Neural crest cell (in vitro differentiated cells): ENCODE measurements at regions not wholly inside any gene's neighbourhood (a gene's known extent, or its start where the extent isn't known, plus 50 kb on each side); places are given as distances from the start of the nearest gene placed in this dataset.

Source experiments
- DNase-seq: peaks from one replicate; pipeline ENCODE4 v3.0.0; 2021; ENCODE audit warnings: low read depth, mixed read lengths, low spot score
- H3K27ac Mint-ChIP-seq: one replicate; pipeline ENCODE4 v1.8.0; 2021; ENCODE audit warnings: mild to moderate bottlenecking, mixed read lengths; ENCODE audit not compliant: unreplicated experiment
- H3K27me3 Mint-ChIP-seq: 2 replicates; pipeline ENCODE4 v1.8.0; 2021; ENCODE audit warnings: low read depth, mild to moderate bottlenecking, mixed read lengths
- H3K36me3 Mint-ChIP-seq: 2 replicates; pipeline ENCODE4 v1.8.0; 2021; ENCODE audit warnings: low read depth, mild to moderate bottlenecking, mixed read lengths
- H3K4me1 Mint-ChIP-seq: 2 replicates; pipeline ENCODE4 v1.8.0; 2021; ENCODE audit warnings: mixed read lengths
- H3K4me3 Mint-ChIP-seq: one replicate; pipeline ENCODE4 v1.8.0; 2021; ENCODE audit warnings: mild to moderate bottlenecking, mixed read lengths
- H3K9me3 Mint-ChIP-seq: 2 replicates; pipeline ENCODE4 v1.8.0; 2021; ENCODE audit warnings: mixed read lengths
- TF ChIP-seq, protein P1 (sequence below): fragments of 200-600 bp; sonication (generic); conservative IDR thresholded peaks from 2 replicates; pipeline ENCODE4 v1.5.0; 2021; ENCODE audit warnings: antibody characterized with exemption, mild to moderate bottlenecking

DNA sequence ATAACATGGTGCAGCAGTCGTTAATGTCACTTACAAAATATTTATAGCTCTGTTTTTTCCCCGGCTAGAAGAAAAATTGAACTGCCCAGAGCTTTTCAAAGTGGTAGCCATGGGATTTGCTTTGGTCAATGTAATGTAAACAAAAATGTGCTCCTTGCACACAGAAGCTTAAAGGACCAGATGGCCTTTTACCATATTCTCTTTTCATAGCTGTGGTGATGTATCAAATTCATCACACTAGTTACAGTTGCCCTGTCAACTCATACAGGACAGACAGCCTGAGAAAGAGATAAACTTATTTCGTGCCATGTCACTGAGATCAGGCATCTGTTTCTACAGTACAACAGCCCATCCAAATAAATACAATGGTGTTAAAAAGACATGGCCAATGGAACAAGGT is 368.1 kb upstream of the CDH19 start:
- no peak overlapping the region for H3K27ac Mint-ChIP-seq
- no peak overlapping the region for H3K4me3 Mint-ChIP-seq
- peaks cover 25% of the 10 kb centered on the region for H3K4me1 Mint-ChIP-seq
- no peaks in the 10 kb centered on the region for H3K36me3 Mint-ChIP-seq
- H3K27me3 Mint-ChIP-seq = no peaks in the 10 kb centered on the region
- no peaks in the 10 kb centered on the region for H3K9me3 Mint-ChIP-seq
- DNase-seq = no peak
- TF ChIP-seq, protein P1, sequence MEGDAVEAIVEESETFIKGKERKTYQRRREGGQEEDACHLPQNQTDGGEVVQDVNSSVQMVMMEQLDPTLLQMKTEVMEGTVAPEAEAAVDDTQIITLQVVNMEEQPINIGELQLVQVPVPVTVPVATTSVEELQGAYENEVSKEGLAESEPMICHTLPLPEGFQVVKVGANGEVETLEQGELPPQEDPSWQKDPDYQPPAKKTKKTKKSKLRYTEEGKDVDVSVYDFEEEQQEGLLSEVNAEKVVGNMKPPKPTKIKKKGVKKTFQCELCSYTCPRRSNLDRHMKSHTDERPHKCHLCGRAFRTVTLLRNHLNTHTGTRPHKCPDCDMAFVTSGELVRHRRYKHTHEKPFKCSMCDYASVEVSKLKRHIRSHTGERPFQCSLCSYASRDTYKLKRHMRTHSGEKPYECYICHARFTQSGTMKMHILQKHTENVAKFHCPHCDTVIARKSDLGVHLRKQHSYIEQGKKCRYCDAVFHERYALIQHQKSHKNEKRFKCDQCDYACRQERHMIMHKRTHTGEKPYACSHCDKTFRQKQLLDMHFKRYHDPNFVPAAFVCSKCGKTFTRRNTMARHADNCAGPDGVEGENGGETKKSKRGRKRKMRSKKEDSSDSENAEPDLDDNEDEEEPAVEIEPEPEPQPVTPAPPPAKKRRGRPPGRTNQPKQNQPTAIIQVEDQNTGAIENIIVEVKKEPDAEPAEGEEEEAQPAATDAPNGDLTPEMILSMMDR = no peak

DNA sequence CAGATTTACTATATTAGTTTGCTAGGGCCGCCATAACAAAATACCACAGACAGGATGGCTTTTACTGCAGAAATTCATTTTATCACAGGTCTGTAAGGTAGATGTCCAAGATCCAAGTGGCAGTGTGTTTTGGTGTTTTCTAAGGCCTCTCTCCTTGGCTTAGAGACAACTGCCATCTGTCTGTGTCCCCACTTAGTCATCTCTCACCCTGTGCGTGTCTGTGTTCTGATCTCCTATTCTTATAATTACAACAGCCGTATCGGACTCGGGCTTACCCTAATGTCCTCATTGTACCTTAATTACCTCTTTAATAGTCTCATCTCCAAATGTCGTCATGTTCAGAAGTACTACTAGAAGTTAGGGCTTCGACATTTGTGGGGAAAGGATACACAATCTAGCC is 362.3 kb upstream of the CDH19 start:
- no peak overlapping the region for H3K27ac Mint-ChIP-seq
- H3K4me3 Mint-ChIP-seq = no peak overlapping the region
- peaks cover 4% of the 10 kb centered on the region for H3K4me1 Mint-ChIP-seq
- DNase-seq = no peak
- TF ChIP-seq, protein P1 = no peak
- no peaks in the 10 kb centered on the region for H3K36me3 Mint-ChIP-seq
- H3K9me3 Mint-ChIP-seq = no peaks in the 10 kb centered on the region
- no peaks in the 10 kb centered on the region for H3K27me3 Mint-ChIP-seq

DNA sequence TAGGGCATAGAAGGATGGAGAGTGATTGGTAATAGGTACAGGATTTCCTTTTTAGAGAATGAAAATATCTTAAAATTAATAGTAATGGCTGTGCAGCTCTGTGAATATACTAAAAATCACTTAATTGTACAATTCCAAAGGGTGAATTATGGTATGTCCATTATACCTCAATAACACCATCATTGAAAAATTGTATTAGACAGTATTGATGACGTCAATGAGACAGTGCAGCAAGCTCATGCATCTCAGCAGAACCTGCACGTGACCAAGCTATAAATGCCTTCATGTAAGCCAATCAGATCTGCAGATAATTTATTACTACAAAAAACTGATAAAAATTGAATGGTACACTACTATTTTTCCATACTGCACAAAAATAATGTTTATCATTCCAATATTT is 354.4 kb upstream of the CDH19 start:
- no peaks in the 10 kb centered on the region for H3K36me3 Mint-ChIP-seq
- TF ChIP-seq, protein P1 = no peak
- H3K27me3 Mint-ChIP-seq = no peaks in the 10 kb centered on the region
- H3K4me1 Mint-ChIP-seq = no peaks in the 10 kb centered on the region
- DNase-seq = no peak
- H3K27ac Mint-ChIP-seq = no peak overlapping the region
- H3K9me3 Mint-ChIP-seq = no peaks in the 10 kb centered on the region
- no peak overlapping the region for H3K4me3 Mint-ChIP-seq

DNA sequence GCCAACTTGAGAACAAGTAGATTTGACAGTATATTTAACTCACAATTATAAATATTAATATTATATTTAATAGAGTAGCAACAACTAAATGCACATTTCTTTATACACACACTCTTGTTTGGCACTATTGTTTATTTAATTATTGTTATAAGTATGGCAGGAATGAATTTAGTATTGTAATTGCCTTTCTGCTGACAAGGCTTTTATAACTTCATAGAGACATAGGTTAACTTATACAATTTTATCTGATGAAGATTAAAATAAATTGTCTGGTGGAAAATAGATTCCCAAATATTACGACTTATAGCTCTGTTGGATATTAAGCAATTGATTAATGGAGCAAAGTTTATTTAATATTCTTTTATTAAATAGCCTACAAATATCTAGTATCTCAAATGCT is 347.9 kb upstream of the CDH19 start:
- Mint-ChIP-seq H3K27me3 (no peaks in the 10 kb centered on the region), H3K4me1 (no peaks in the 10 kb centered on the region), H3K36me3 (no peaks in the 10 kb centered on the region), H3K4me3 (no peak overlapping the region), H3K9me3 (peaks cover 6% of the 10 kb centered on the region), H3K27ac (no peak overlapping the region)
- DNase-seq = no peak
- TF ChIP-seq, protein P1 = no peak

DNA sequence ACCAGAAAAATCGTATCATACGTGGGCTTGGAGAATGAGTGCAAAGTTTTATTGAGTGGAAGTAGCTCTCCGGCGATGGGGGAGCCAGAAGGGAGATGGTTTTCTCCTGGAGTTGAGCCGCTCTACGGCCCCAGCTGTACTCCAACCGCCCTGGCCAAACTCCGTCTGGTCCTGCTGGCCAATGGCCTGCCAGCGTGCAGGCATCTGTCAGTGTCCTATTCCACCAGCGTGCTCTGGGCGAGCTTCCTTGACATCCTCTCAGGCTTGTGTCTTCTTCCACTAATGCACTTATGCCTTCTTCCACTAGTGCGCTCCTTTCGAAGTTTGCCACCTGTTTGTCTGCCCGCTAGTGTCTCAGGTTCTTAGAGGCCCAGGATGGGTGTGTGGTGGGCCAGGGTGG is 345.5 kb upstream of the CDH19 start:
- no peak overlapping the region for H3K27ac Mint-ChIP-seq

More for the DNA sequence above, 345.5 kb upstream of the CDH19 start:
- Mint-ChIP-seq H3K4me3 (no peak overlapping the region), H3K9me3 (peaks cover 9% of the 10 kb centered on the region), H3K4me1 (no peaks in the 10 kb centered on the region), H3K27me3 (no peaks in the 10 kb centered on the region), H3K36me3 (no peaks in the 10 kb centered on the region)
- DNase-seq = no peak
- TF ChIP-seq, protein P1 = no peak
